K562 (cell line): ENCODE measurements at regions not wholly inside any gene's neighbourhood (a gene's known extent, or its start where the extent isn't known, plus 50 kb on each side); places are given as distances from the start of the nearest gene placed in this dataset.

Experiments used
- ATAC-seq: fragments of 200-7000 bp; cut with Tn5 transposase; 3 replicates; pipeline ENCODE4 v1.9.1; 2020; ENCODE audit warnings: moderate library complexity
- BruUV-seq: library from RNA; stranded (reverse); fragments of 400-500 nt; replicated peaks from 2 replicates; lab custom pipeline; 2021; lab: Mats Ljungman, UMichigan
- CTCF ChIA-PET: fragments of 300-600 bp; formaldehyde crosslinking; extraction: SDS; loops from one replicate; lab custom pipeline; 2021; ENCODE audit warnings: low intra/inter-chr PET ratio; lab: Yijun Ruan, JAX
- POLR2A ChIA-PET: fragments of 300-600, 350-650 bp; sonication (Branson Sonifier 250); formaldehyde crosslinking; extraction: SDS; loops from one replicate; lab custom pipeline; 2021; ENCODE audit warnings: antibody characterized with exemption, inconsistent platforms; lab: Yijun Ruan, JAX
- DNase-seq, 4 experiments: peaks; one replicate each; pipeline versions ENCODE4 v3.0.0 to v3.0.0-alpha.2; 2011 to 2018; ENCODE audit warnings: low spot score in 3 of 4, mixed read lengths in 3 of 4; ENCODE audit errors: extremely low read depth in 1 of 4
- FAIRE-seq: peaks from 2 replicates; lab custom pipeline; 2011; peaks lifted over from hg19 to GRCh38; lab: Jason Lieb, UNC
- H2AFZ ChIP-seq: 2 replicates; pipeline ENCODE4 v1.6.0; 2011; ENCODE audit warnings: low read depth, low read length, control low read depth, inconsistent platforms
- H3K27ac ChIP-seq: fragments of 200-600 bp; 3 replicates; pipeline ENCODE4 v1.8.0; 2011; ENCODE audit warnings: low read depth, mild to moderate bottlenecking, control low read depth, inconsistent platforms, low read length, moderate library complexity, mixed read lengths; ENCODE audit errors: extremely low read depth
- H3K27me3 ChIP-seq, 2 experiments: fragments of 300-600 bp in 1 of 2; 2 replicates in 1 of 2; 3 replicates in 1 of 2; pipeline versions ENCODE4 v1.6.0 to v1.8.0; 2011; ENCODE audit warnings: inconsistent platforms in 2 of 2, low read length in 2 of 2, mild to moderate bottlenecking in 1 of 2, mixed read lengths in 1 of 2, moderate library complexity in 1 of 2; ENCODE audit not compliant: control insufficient read depth in 2 of 2, insufficient read depth in 2 of 2
- H3K36me3 ChIP-seq: fragments of 300-600 bp; 3 replicates; pipeline ENCODE4 v1.8.0; 2011; ENCODE audit warnings: mild to moderate bottlenecking, low read length, inconsistent platforms; ENCODE audit not compliant: control insufficient read depth, insufficient read depth
- H3K4me1 ChIP-seq, 2 experiments: fragments of 200-600 bp in 1 of 2; replicated peaks in 1 of 2; 2 replicates in 1 of 2; 3 replicates in 1 of 2; pipeline versions ENCODE4 v1.5.1 to v1.8.0; 2011; ENCODE audit warnings: inconsistent platforms in 2 of 2, low read length in 2 of 2, mild to moderate bottlenecking in 1 of 2, mixed read lengths in 1 of 2, moderate library complexity in 1 of 2; ENCODE audit not compliant: control insufficient read depth in 2 of 2, insufficient read depth in 2 of 2
- H3K4me2 ChIP-seq: 2 replicates; pipeline ENCODE4 v1.6.1; 2011; ENCODE audit warnings: low read length, control low read depth, inconsistent platforms, mixed read lengths; ENCODE audit not compliant: insufficient read depth
- H3K4me3 ChIP-seq: fragments of 200-600 bp; sonication (generic), shearing (Covaris generic); 2 replicates; pipeline ENCODE4 v1.5.1; 2016; ENCODE audit warnings: control low read depth, inconsistent platforms
- H3K79me2 ChIP-seq: fragments of 200-600 bp; 3 replicates; pipeline ENCODE4 v1.8.0; 2011; ENCODE audit warnings: low read length, inconsistent platforms; ENCODE audit not compliant: control insufficient read depth, insufficient read depth
- H3K9ac ChIP-seq, 2 experiments: 2 replicates each; pipeline versions ENCODE4 v1.6.0 to v1.6.1; 2011; ENCODE audit warnings: low read depth in 2 of 2, low read length in 2 of 2, control low read depth in 1 of 2, inconsistent platforms in 1 of 2, mild to moderate bottlenecking in 1 of 2, mixed read lengths in 1 of 2; ENCODE audit not compliant: insufficient read depth in 1 of 2
- H3K9me1 ChIP-seq: one replicate; pipeline ENCODE4 v1.6.0; 2011; ENCODE audit warnings: inconsistent platforms, mild to moderate bottlenecking, low read length, moderate library complexity; ENCODE audit not compliant: control insufficient read depth, insufficient read depth
- H3K9me3 ChIP-seq: replicated peaks from 2 replicates; pipeline ENCODE4 v1.5.1; 2011; ENCODE audit warnings: low read depth, low read length, inconsistent platforms; ENCODE audit not compliant: control insufficient read depth, insufficient read depth
- H4K20me1 ChIP-seq: replicated peaks from 2 replicates; pipeline ENCODE4 v1.6.1; 2011; ENCODE audit warnings: low read length, inconsistent platforms, mixed read lengths; ENCODE audit not compliant: control insufficient read depth, insufficient read depth
- ATF6 ChIP-seq: sonication (generic); formaldehyde crosslinking; IDR thresholded peaks from 2 replicates; pipeline ENCODE4 v1.4.0; 2020; ENCODE audit warnings: mild to moderate bottlenecking, missing genetic modification reagents
- DACH1 ChIP-seq: fragments of 450-650 bp; IDR thresholded peaks from 2 replicates; pipeline ENCODE4 v1.6.1; 2018; ENCODE audit not compliant: partially characterized antibody
- IFI16 ChIP-seq: fragments of 250-450 bp; sonication (Bioruptor Pico); IDR thresholded peaks from 2 replicates; pipeline ENCODE4 v2.1.2; 2022; ENCODE audit warnings: mild to moderate bottlenecking, inconsistent platforms
- NR4A1 ChIP-seq, 2 experiments: fragments of 250-450 bp in 1 of 2; fragments of 450-650 bp in 1 of 2; sonication (Bioruptor Pico) in 1 of 2; IDR thresholded peaks; 2 replicates each; pipeline versions ENCODE4 v1.4.0 to v1.6.1; 2016 to 2020; ENCODE audit warnings: mild to moderate bottlenecking in 2 of 2, missing compliant biosample characterization in 1 of 2, missing genetic modification characterization in 1 of 2, moderate library complexity in 1 of 2
- PHB ChIP-seq: fragments of 250-450 bp; sonication (Bioruptor Pico); IDR thresholded peaks from 2 replicates; pipeline ENCODE4 v1.5.0; 2021
- XRCC5 ChIP-seq: fragments of 200-400 bp; formaldehyde crosslinking; IDR thresholded peaks from 2 replicates; pipeline ENCODE4 v1.6.1; 2017; ENCODE audit warnings: low read depth, mild to moderate bottlenecking, low read length
- ZNF184 ChIP-seq: sonication (generic); formaldehyde crosslinking; IDR thresholded peaks from 2 replicates; pipeline ENCODE4 v1.5.0; 2020; ENCODE audit warnings: missing genetic modification reagents
- ZNF282 ChIP-seq: sonication (generic); formaldehyde crosslinking; IDR thresholded peaks from 2 replicates; pipeline ENCODE4 v1.8.1; 2023; ENCODE audit warnings: missing genetic modification reagents
- WGBS: fragments of 100-300 bp; shearing (Covaris generic); methylation state at CpG from one replicate; pipeline ENCODE4 v1.1.6; 2016; ENCODE audit warnings: low coverage, mixed read lengths; ENCODE audit not compliant: insufficient coverage; ENCODE audit errors: missing lambda C conversion rate; 5-methylcytosine and 5-hydroxymethylcytosine counted together
- in situ Hi-C: fragments of 300-500 bp; cut with MboI; formaldehyde crosslinking; loops from 4 replicates; pipeline ENCODE4 v1.15.0; 2018; ENCODE audit warnings: inconsistent platforms, mixed read lengths
- intact Hi-C: fragments of 100-400 bp; cut with micrococcal nuclease; formaldehyde crosslinking; loops from 2 replicates; pipeline ENCODE4 v1.14.2; 2022

GRCh38 chr5:52560366-52560765, 227.3 kb upstream of the ITGA1 start:
- H3K9me3 ChIP-seq: no peaks in the 10 kb centered on the region
- BruUV-seq: no TSS peak
- no peak for DNase-seq
- ChIA-PET POLR2A (no interaction called here), CTCF (no interaction called here)
- no peaks in the 10 kb centered on the region for H4K20me1 ChIP-seq
- H3K79me2 ChIP-seq: no peaks in the 10 kb centered on the region
- 0% methylated on average over 1 of the region's 1 CpG for WGBS
- ATAC-seq: no peak
- in situ Hi-C loops: no loop called here
- H2AFZ ChIP-seq: no peak overlapping the region
- no peaks in the 10 kb centered on the region for H3K4me1 ChIP-seq
- no peaks in the 10 kb centered on the region for H3K27me3 ChIP-seq
- no peaks in the 10 kb centered on the region for H3K36me3 ChIP-seq
- no peak overlapping the region for H3K27ac ChIP-seq
- intact Hi-C loops: no loop called here
- no peak overlapping the region for H3K4me3 ChIP-seq
- no peaks in the 10 kb centered on the region for H3K9me1 ChIP-seq
- TF ChIP-seq PHB (CRISPR knock-in tag): no peak
- TF ChIP-seq ZNF184: no peak
- TF ChIP-seq ATF6 (CRISPR knock-in tag): no peak
- TF ChIP-seq NR4A1 (CRISPR knock-in tag; IDR thresholded peaks at IDR 0.05): no peak
- no peak for TF ChIP-seq NR4A1 (tag; IDR thresholded peaks at IDR 0.05)
- TF ChIP-seq IFI16 (CRISPR knock-in tag): no peak
- TF ChIP-seq ZNF282 (CRISPR knock-in tag): no peak
- no peak for TF ChIP-seq DACH1
- no peak for TF ChIP-seq XRCC5
- H3K4me2 ChIP-seq: no peak overlapping the region
- FAIRE-seq: no peak
- no peak overlapping the region for H3K9ac ChIP-seq
